Thyroid gland (tissue), 4 donors: ENCODE measurements at regions not wholly inside any gene's neighbourhood (a gene's known extent, or its start where the extent isn't known, plus 50 kb on each side); places are given as distances from the start of the nearest gene placed in this dataset.

Experiments used
- POLR2A ChIP-seq, 2 donors: fragments of 450-650 bp; IDR thresholded peaks; one replicate each; pipeline ENCODE4 v1.6.1; 2017; ENCODE audit warnings: antibody characterized with exemption in 2 of 2, mild to moderate bottlenecking in 2 of 2, moderate library complexity in 1 of 2
- TF ChIP-seq, protein P1 (sequence below), 6 experiments: fragments of 200-600 bp in 3 of 6; fragments of 450-650 bp in 3 of 6; sonication (generic) in 3 of 6; IDR thresholded peaks; one replicate each; pipeline ENCODE4 v1.5.1; 2016 to 2019; ENCODE audit warnings: antibody characterized with exemption in 6 of 6, mild to moderate bottlenecking in 2 of 6, inconsistent platforms in 1 of 6, moderate library complexity in 1 of 6

DNA sequence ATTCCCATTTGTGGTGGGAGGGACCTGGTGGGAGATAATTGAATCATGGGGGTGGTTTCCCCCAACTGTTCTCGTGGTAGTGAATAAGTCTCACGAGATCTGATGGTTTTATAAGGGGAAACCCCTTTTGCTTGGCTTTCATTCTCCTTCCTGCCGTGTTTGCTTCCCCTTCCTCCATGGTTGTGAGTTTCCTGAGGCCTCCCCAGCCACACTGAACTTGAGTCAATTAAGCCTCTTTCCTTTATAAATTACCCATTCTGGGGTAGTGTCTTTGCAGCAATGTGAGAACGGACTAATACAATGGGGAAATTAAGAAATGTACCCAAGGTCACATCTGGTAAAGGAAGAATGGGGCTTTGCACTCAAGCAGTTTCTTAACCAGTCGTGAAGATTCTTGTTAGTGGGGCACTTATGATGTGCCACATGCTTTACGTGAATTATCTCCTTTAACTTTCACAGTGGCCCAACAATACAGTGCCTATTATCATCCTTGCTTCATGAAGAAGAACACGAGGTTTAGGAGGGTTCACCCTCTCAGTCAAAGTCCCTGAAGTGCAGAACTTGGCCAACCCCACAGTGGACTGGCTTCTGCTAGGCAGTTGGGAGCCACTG, 234.3 kb downstream of the EFCAB11 start:
- TF ChIP-seq, protein P1, sequence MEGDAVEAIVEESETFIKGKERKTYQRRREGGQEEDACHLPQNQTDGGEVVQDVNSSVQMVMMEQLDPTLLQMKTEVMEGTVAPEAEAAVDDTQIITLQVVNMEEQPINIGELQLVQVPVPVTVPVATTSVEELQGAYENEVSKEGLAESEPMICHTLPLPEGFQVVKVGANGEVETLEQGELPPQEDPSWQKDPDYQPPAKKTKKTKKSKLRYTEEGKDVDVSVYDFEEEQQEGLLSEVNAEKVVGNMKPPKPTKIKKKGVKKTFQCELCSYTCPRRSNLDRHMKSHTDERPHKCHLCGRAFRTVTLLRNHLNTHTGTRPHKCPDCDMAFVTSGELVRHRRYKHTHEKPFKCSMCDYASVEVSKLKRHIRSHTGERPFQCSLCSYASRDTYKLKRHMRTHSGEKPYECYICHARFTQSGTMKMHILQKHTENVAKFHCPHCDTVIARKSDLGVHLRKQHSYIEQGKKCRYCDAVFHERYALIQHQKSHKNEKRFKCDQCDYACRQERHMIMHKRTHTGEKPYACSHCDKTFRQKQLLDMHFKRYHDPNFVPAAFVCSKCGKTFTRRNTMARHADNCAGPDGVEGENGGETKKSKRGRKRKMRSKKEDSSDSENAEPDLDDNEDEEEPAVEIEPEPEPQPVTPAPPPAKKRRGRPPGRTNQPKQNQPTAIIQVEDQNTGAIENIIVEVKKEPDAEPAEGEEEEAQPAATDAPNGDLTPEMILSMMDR (IDR thresholded peaks at IDR 0.05): no peak
- no peak for TF ChIP-seq POLR2A (IDR thresholded peaks at IDR 0.05)
